Large intestine (tissue), 3 donors: ENCODE measurements at regions not wholly inside any gene's neighbourhood (a gene's known extent, or its start where the extent isn't known, plus 50 kb on each side); places are given as distances from the start of the nearest gene placed in this dataset.

Experiments
- DNase-seq, 2 donors: peaks; one replicate each; pipeline versions ENCODE4 v3.0.0 to v3.0.0-alpha.2; 2013
- H3K27ac ChIP-seq: one replicate; pipeline ENCODE4 v1.5.1; 2013; ENCODE audit warnings: low read length
- H3K27me3 ChIP-seq: 2 replicates; pipeline ENCODE4 v1.6.1; 2013; ENCODE audit warnings: low read length; ENCODE audit not compliant: control insufficient read depth, insufficient read depth
- H3K36me3 ChIP-seq: 2 replicates; pipeline ENCODE4 v1.6.1; 2013; ENCODE audit warnings: low read length; ENCODE audit not compliant: control insufficient read depth, insufficient read depth
- H3K4me1 ChIP-seq: one replicate; pipeline ENCODE4 v1.6.1; 2013; ENCODE audit warnings: low read length; ENCODE audit not compliant: control insufficient read depth, insufficient read depth
- H3K4me3 ChIP-seq: one replicate; pipeline ENCODE4 v1.5.1; 2013; ENCODE audit warnings: low read length
- H3K9me3 ChIP-seq: one replicate; pipeline ENCODE4 v1.6.1; 2013; ENCODE audit warnings: mild to moderate bottlenecking, low read depth, low read length, moderate library complexity; ENCODE audit not compliant: control insufficient read depth
- WGBS: methylation state at CpG from one replicate; pipeline ENCODE4 v1.1.5; 2013; ENCODE audit warnings: low lambda C conversion rate; ENCODE audit not compliant: insufficient coverage; 5-methylcytosine and 5-hydroxymethylcytosine counted together

DNA sequence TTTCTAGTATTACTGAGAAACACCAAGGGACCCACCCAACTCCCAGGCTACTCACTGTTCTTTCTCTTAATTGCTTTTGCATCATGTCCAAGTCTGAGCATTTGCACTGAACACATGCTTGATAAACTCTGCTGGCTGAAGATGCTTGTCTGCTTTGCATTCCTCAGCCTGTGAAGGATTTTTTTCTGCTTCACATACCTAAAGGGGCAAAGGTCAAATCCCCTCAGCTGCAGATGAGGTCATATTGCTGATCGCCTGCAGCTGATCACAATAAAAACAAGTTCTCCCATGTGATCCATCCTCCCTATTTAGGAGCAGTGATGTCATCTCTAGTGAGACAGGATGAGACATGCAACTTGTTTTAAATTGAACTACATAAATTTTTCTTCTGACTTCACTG is 84.6 kb upstream of the DCBLD2 start:
- no peaks in the 10 kb centered on the region for H3K4me1 ChIP-seq
- H3K36me3 ChIP-seq: no peaks in the 10 kb centered on the region
- no peaks in the 10 kb centered on the region for H3K27me3 ChIP-seq
- no peaks in the 10 kb centered on the region for H3K9me3 ChIP-seq
- WGBS: no CpG with 5 or more reads among the region's 1 CpG
- H3K27ac ChIP-seq: no peak overlapping the region
- DNase-seq: peak in 1 of 2 donors; percentile 4
- H3K4me3 ChIP-seq: no peak overlapping the region

- no peaks in the 10 kb centered on the region for H3K9me3 ChIP-seq
- H3K27me3 ChIP-seq: no peaks in the 10 kb centered on the region
- DNase-seq: no peak
- no peaks in the 10 kb centered on the region for H3K36me3 ChIP-seq
- WGBS: no CpG with 5 or more reads among the region's 3 CpGs
- H3K4me1 ChIP-seq: no peaks in the 10 kb centered on the region
- no peak overlapping the region for H3K27ac ChIP-seq
- no peak overlapping the region for H3K4me3 ChIP-seq
Measured at GRCh38 chr3:98985431-98985830, 83.9 kb upstream of the DCBLD2 start.

DNA sequence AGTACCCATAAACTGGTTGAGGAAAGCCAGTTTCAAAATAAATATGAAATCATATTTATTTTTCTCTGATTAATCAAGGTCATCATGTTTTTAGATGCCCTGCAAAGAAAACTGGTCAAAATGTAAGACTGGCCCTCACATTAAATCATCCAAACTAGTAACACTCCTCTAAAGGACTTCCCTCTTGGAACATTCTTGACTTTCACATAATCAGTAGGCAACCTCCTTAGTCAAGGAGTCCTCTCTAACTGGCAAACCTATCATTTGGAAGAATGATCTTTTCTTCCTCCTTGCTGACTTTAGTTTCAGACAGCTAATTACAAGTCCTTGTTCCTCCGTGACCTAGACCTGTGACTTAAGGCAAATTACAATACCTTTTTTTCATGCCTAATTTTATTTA is 82.5 kb upstream of the DCBLD2 start:
- Histone ChIP-seq H3K36me3 (no peaks in the 10 kb centered on the region), H3K27ac (no peak overlapping the region), H3K27me3 (no peaks in the 10 kb centered on the region), H3K4me1 (no peaks in the 10 kb centered on the region), H3K9me3 (no peaks in the 10 kb centered on the region), H3K4me3 (no peak overlapping the region)
- DNase-seq: no peak
- WGBS: 86% methylated on average over 1 of the region's 1 CpG

- Histone ChIP-seq H3K36me3 (no peaks in the 10 kb centered on the region), H3K27me3 (no peaks in the 10 kb centered on the region), H3K4me1 (no peaks in the 10 kb centered on the region), H3K27ac (no peak overlapping the region), H3K4me3 (no peak overlapping the region), H3K9me3 (no peaks in the 10 kb centered on the region)
- no CpG with 5 or more reads among the region's 2 CpGs for WGBS
- no peak for DNase-seq
Measured at GRCh38 chr3:98982351-98982750, 80.9 kb upstream of the DCBLD2 start.

GRCh38 chr3:98980915-98981596 is 79.6 kb upstream of the DCBLD2 start:
- no peaks in the 10 kb centered on the region for H3K36me3 ChIP-seq
- no peak overlapping the region for H3K4me3 ChIP-seq
- no peaks in the 10 kb centered on the region for H3K27me3 ChIP-seq
- H3K27ac ChIP-seq: no peak overlapping the region
- DNase-seq: no peak
- H3K9me3 ChIP-seq: no peaks in the 10 kb centered on the region
- no peaks in the 10 kb centered on the region for H3K4me1 ChIP-seq
- no CpG with 5 or more reads among the region's 2 CpGs for WGBS

DNA sequence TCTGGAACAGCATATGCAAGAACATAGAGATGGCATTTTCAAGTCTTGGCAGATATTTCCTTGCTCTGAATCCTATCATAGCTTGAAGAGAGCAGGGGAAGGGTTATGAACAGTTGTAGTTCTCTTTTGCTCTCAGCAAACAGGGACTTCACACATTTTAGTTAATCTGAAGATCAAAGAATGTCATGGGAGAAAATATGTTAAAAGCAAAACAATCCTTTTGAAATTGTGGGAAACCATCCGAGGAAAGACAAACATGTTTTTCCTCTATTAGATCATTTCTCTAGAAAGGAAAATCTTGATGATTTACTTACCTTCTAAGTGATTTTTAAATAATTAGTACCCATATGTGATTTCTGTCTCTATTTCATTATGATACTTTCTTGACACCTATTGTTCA is 77.8 kb upstream of the DCBLD2 start:
- Histone ChIP-seq H3K4me1 (no peaks in the 10 kb centered on the region), H3K4me3 (no peak overlapping the region), H3K9me3 (no peaks in the 10 kb centered on the region), H3K36me3 (no peaks in the 10 kb centered on the region), H3K27ac (no peak overlapping the region), H3K27me3 (no peaks in the 10 kb centered on the region)
- no CpG with 5 or more reads among the region's 1 CpG for WGBS
- DNase-seq: no peak

- Histone ChIP-seq H3K36me3 (no peaks in the 10 kb centered on the region), H3K4me1 (no peaks in the 10 kb centered on the region), H3K9me3 (no peaks in the 10 kb centered on the region), H3K4me3 (no peak overlapping the region), H3K27ac (no peak overlapping the region), H3K27me3 (no peaks in the 10 kb centered on the region)
- 37% methylated on average over 2 of the region's 3 CpGs for WGBS
- DNase-seq: no peak
Measured at GRCh38 chr3:98978068-98978811, 76.7 kb upstream of the DCBLD2 start.

- WGBS: no CpG with 5 or more reads among the region's 2 CpGs
- no peak for DNase-seq
- Histone ChIP-seq H3K36me3 (no peaks in the 10 kb centered on the region), H3K27me3 (no peaks in the 10 kb centered on the region), H3K9me3 (no peaks in the 10 kb centered on the region), H3K27ac (no peak overlapping the region), H3K4me1 (no peaks in the 10 kb centered on the region), H3K4me3 (no peak overlapping the region)
Measured at GRCh38 chr3:98977520-98977919, 76.0 kb upstream of the DCBLD2 start.

GRCh38 chr3:98974442-98974841 is 72.9 kb upstream of the DCBLD2 start:
- Histone ChIP-seq H3K27ac (no peak overlapping the region), H3K27me3 (no peaks in the 10 kb centered on the region), H3K4me3 (no peak overlapping the region), H3K4me1 (no peaks in the 10 kb centered on the region), H3K36me3 (no peaks in the 10 kb centered on the region), H3K9me3 (no peaks in the 10 kb centered on the region)
- DNase-seq: no peak

DNA sequence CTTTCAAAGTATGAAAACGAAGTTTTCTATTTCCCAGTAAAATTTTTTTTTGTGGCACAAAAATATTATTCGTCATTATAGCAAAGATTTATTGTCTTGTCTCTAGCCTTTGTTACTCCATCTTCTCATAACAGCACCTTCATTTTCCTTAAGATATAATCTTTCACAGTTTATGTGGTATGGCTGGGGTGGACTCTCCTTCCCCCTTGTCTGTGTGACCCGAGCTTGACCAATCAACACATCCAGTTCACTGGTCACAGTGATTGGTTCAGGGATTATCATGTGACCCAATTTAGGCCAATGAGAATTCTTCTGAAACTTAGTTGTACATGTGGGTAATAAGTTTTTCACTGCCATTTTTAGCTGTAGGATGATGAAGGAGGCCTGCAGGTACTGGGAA is 71.2 kb upstream of the DCBLD2 start:
- Histone ChIP-seq H3K4me1 (no peaks in the 10 kb centered on the region), H3K36me3 (no peaks in the 10 kb centered on the region), H3K27me3 (no peaks in the 10 kb centered on the region), H3K27ac (no peak overlapping the region), H3K4me3 (no peak overlapping the region), H3K9me3 (no peaks in the 10 kb centered on the region)
- WGBS: 95% methylated on average over 2 of the region's 3 CpGs
- no peak for DNase-seq

DNA sequence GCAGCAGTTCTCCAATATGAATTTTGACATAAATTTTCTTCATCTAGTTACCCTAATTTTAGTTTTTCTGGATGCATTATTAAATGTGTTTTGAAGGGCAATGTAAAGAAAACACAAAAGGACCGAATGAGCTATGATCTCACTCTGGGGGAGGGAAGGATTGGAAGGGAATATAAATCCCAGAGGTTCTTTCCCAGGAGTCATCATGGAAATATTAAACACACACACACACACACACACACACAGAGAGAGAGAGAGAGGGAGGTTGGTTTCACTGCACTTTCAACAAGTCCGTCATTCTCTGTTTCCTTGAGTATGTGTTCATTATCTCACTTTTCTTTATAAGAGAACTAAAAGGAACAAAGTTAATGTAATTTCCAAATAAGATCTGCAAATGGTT is 70.7 kb upstream of the DCBLD2 start:
- no peaks in the 10 kb centered on the region for H3K9me3 ChIP-seq
- no peaks in the 10 kb centered on the region for H3K4me1 ChIP-seq
- H3K36me3 ChIP-seq: no peaks in the 10 kb centered on the region
- no peak overlapping the region for H3K4me3 ChIP-seq
- no peak for DNase-seq
- no peaks in the 10 kb centered on the region for H3K27me3 ChIP-seq
- no peak overlapping the region for H3K27ac ChIP-seq
- no CpG with 5 or more reads among the region's 2 CpGs for WGBS
